ENCODE measurements at regions not wholly inside any gene's neighbourhood (a gene's known extent, or its start where the extent isn't known, plus 50 kb on each side); places are given as distances from the start of the nearest gene placed in this dataset.

DNA sequence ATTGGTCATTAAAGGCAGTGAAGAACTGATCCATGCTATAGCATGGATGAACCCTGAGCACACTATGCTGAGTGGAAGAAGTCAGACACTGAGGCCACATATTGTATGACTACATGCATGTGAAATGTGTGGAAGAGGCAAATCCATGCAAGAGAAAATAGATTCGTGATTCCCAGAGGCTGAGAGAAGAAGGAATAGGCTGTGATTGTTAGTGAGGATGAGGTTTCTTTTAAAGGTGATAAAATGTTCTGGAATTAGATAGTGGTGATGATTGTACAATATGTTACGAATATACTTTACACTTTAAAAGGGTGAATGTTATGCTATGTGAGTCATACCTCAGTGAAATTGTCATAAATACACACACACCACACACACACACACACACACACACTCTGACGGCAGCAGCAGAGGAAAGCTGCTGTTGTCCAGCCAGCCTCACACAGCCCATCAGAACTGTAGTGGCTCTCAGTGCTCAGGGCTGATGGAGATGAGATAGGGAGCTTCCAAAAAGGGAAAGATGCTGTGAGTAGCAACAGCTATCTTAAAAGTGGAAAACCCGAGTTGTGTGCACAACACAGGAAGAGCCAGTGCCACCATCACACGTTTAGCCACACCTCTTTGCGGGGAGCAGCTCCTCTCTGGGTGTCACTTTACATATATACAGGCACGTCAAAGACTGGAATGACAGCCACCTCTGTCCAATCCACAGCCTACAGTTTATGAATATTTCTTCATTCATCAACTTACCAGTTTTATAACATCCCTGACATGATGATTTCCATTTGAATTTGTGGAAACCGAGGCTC is 153.0 kb downstream of the SPATA19 start:
- TF ChIP-seq, protein P1, sequence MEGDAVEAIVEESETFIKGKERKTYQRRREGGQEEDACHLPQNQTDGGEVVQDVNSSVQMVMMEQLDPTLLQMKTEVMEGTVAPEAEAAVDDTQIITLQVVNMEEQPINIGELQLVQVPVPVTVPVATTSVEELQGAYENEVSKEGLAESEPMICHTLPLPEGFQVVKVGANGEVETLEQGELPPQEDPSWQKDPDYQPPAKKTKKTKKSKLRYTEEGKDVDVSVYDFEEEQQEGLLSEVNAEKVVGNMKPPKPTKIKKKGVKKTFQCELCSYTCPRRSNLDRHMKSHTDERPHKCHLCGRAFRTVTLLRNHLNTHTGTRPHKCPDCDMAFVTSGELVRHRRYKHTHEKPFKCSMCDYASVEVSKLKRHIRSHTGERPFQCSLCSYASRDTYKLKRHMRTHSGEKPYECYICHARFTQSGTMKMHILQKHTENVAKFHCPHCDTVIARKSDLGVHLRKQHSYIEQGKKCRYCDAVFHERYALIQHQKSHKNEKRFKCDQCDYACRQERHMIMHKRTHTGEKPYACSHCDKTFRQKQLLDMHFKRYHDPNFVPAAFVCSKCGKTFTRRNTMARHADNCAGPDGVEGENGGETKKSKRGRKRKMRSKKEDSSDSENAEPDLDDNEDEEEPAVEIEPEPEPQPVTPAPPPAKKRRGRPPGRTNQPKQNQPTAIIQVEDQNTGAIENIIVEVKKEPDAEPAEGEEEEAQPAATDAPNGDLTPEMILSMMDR (conservative IDR thresholded peaks at IDR 0.05; ENCODE audit: low read depth, low read length): no peak
- TF ChIP-seq POLR2A (IDR thresholded peaks at IDR 0.05; ENCODE audit: low read depth, low read length): no peak
- TF ChIP-seq USF2 (IDR thresholded peaks at IDR 0.05; ENCODE audit: low read depth, low read length): no peak
- TF ChIP-seq BHLHE40 (IDR thresholded peaks at IDR 0.05; ENCODE audit: low read depth, low read length): no peak
